CD14-positive monocyte (primary cell): ENCODE measurements at regions not wholly inside any gene's neighbourhood (a gene's known extent, or its start where the extent isn't known, plus 50 kb on each side); places are given as distances from the start of the nearest gene placed in this dataset.

Source experiments
- DNase-seq, 3 donors: peaks; one replicate each; pipeline ENCODE4 v3.0.0-alpha.2; 2011 to 2022
- H2AFZ ChIP-seq: 2 replicates; pipeline ENCODE4 v1.6.0; 2012; ENCODE audit warnings: mild to moderate bottlenecking, low read depth, low read length, inconsistent platforms; ENCODE audit not compliant: insufficient read depth, poor library complexity, severe bottlenecking
- H3K27ac ChIP-seq, 2 donors: 1 replicate in 1 of 2; 2 replicates in 1 of 2; pipeline ENCODE4 v1.5.1; 2012 to 2013; ENCODE audit warnings: low read length in 2 of 2, control low read depth in 1 of 2, inconsistent platforms in 1 of 2, low read depth in 1 of 2, mild to moderate bottlenecking in 1 of 2
- H3K27me3 ChIP-seq, 2 donors: one replicate each; pipeline versions ENCODE4 v1.6.0 to v1.6.1; 2011 to 2013; ENCODE audit warnings: low read length in 2 of 2; ENCODE audit not compliant: control insufficient read depth in 2 of 2, insufficient read depth in 2 of 2
- H3K36me3 ChIP-seq, 2 donors: replicated peaks in 1 of 2; 1 replicate in 1 of 2; 2 replicates in 1 of 2; pipeline versions ENCODE4 v1.5.1 to v1.6.1; 2012 to 2013; ENCODE audit warnings: low read length in 2 of 2, control low read depth in 1 of 2, inconsistent platforms in 1 of 2, mild to moderate bottlenecking in 1 of 2; ENCODE audit not compliant: insufficient read depth in 2 of 2, control insufficient read depth in 1 of 2
- H3K4me1 ChIP-seq, 2 donors: 1 replicate in 1 of 2; 2 replicates in 1 of 2; pipeline versions ENCODE4 v1.5.1 to v1.6.1; 2012 to 2013; ENCODE audit warnings: low read length in 2 of 2, control low read depth in 1 of 2, inconsistent platforms in 1 of 2, mild to moderate bottlenecking in 1 of 2, moderate library complexity in 1 of 2; ENCODE audit not compliant: insufficient read depth in 2 of 2, control insufficient read depth in 1 of 2
- H3K4me2 ChIP-seq: replicated peaks from 2 replicates; pipeline ENCODE3; 2012; ENCODE audit warnings: low read length, moderate library complexity, mild to moderate bottlenecking; ENCODE audit not compliant: poor library complexity, severe bottlenecking; ENCODE audit errors: extremely low read depth
- H3K4me3 ChIP-seq, 3 experiments: fragments of 200-600 bp in 1 of 3; sonication (generic) in 1 of 3; replicated peaks in 1 of 3; 1 replicate in 2 of 3; 2 replicates in 1 of 3; pipeline ENCODE4 v1.5.1; 2011 to 2013; ENCODE audit warnings: low read length in 3 of 3, mild to moderate bottlenecking in 3 of 3, control low read depth in 2 of 3, low read depth in 2 of 3, inconsistent platforms in 1 of 3, moderate library complexity in 1 of 3
- H3K79me2 ChIP-seq: 2 replicates; pipeline ENCODE4 v1.6.0; 2012; ENCODE audit warnings: mild to moderate bottlenecking, control low read depth, inconsistent platforms, low read length, moderate library complexity; ENCODE audit not compliant: insufficient read depth
- H3K9ac ChIP-seq: 2 replicates; pipeline ENCODE4 v1.6.0; 2017; ENCODE audit warnings: low read length, mild to moderate bottlenecking; ENCODE audit not compliant: insufficient read depth, poor library complexity, severe bottlenecking
- H3K9me3 ChIP-seq, 2 donors: replicated peaks in 1 of 2; 1 replicate in 1 of 2; 2 replicates in 1 of 2; pipeline versions ENCODE4 v1.5.1 to v1.6.1; 2012 to 2013; ENCODE audit warnings: low read length in 2 of 2, control low read depth in 1 of 2; ENCODE audit not compliant: control insufficient read depth in 1 of 2, insufficient read depth in 1 of 2
- H4K20me1 ChIP-seq: 2 replicates; pipeline ENCODE4 v1.6.0; 2012; ENCODE audit warnings: mild to moderate bottlenecking, low read length, control low read depth, moderate library complexity; ENCODE audit not compliant: insufficient read depth
- H3K27ac Mint-ChIP-seq, 7 donors: one replicate each; pipeline ENCODE4 v1.8.0; 2020; ENCODE audit warnings: mild to moderate bottlenecking in 7 of 7, mixed read lengths in 7 of 7, moderate library complexity in 6 of 7, inconsistent platforms in 2 of 7
- H3K27me3 Mint-ChIP-seq, 3 donors: one replicate each; pipeline ENCODE4 v1.8.0; 2021 to 2022; ENCODE audit warnings: low read depth in 3 of 3, mild to moderate bottlenecking in 3 of 3, mixed read lengths in 3 of 3, moderate library complexity in 3 of 3, inconsistent platforms in 1 of 3
- H3K36me3 Mint-ChIP-seq, 2 donors: one replicate each; pipeline ENCODE4 v1.8.0; 2020; ENCODE audit warnings: mixed read lengths in 2 of 2, inconsistent platforms in 1 of 2, mild to moderate bottlenecking in 1 of 2
- H3K4me1 Mint-ChIP-seq: one replicate; pipeline ENCODE4 v1.8.0; 2020; ENCODE audit warnings: mild to moderate bottlenecking, mixed read lengths
- H3K4me3 Mint-ChIP-seq, 2 donors: one replicate each; pipeline ENCODE4 v1.8.0; 2020; ENCODE audit warnings: mild to moderate bottlenecking in 2 of 2, mixed read lengths in 2 of 2, moderate library complexity in 1 of 2
- H3K9me3 Mint-ChIP-seq, 7 donors: one replicate each; pipeline ENCODE4 v1.8.0; 2020 to 2022; ENCODE audit warnings: mixed read lengths in 7 of 7, mild to moderate bottlenecking in 6 of 7, moderate library complexity in 6 of 7, inconsistent platforms in 2 of 7
- WGBS: methylation state at CpG from one replicate; pipeline ENCODE4 v1.1.5; 2013; ENCODE audit warnings: missing lambda C conversion rate; ENCODE audit not compliant: insufficient coverage; 5-methylcytosine and 5-hydroxymethylcytosine counted together
- intact Hi-C, 2 donors: fragments of 100-400 bp; cut with micrococcal nuclease; formaldehyde crosslinking; loops; one replicate each; pipeline versions ENCODE4 v1.15.0 to v1.15.1; 2023
- TF ChIP-seq, protein P1 (sequence below): fragments of 200-600 bp; IDR thresholded peaks from one replicate; pipeline ENCODE4 v1.8.0; 2022; ENCODE audit warnings: antibody characterized with exemption, mild to moderate bottlenecking

DNA sequence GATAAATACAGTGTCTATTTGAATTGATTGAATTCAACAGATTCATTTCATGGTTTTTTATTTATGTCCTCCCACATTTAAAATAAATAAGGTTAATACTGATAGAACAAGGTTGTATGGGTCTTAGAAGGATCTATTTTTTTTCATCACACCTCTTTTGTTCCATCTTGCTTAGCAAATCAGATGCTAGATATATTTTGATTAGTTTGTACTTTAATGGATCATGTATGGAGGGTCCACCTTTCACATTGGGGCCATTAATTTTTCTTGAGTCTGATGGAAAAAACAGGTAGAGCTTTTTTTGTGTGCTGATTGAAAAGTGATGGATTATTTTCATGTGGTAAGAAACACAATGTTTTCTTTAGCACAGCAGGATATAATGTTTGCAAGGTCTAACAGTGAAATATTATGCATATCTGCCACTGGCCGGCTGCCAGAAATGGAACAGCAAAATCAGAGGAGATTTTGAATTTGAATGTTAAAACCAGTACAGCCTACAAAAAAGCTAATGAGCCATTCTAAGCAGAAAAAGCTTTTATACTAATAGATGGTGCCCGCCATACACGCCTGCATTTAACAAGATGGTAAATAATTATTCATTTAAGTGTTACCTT, 188.1 kb upstream of the ETAA1 start:
- H3K4me3 Mint-ChIP-seq: no peak overlapping the region
- H3K9me3 Mint-ChIP-seq: no peaks in the 10 kb centered on the region
- Histone ChIP-seq H3K9ac (no peak overlapping the region), H3K4me2 (no peak overlapping the region), H3K9me3 (no peaks in the 10 kb centered on the region), H3K36me3 (no peaks in the 10 kb centered on the region), H3K27ac (no peak overlapping the region), H3K4me3 (no peak overlapping the region), H3K27me3 (no peaks in the 10 kb centered on the region), H2AFZ (no peak overlapping the region), H4K20me1 (no peaks in the 10 kb centered on the region), H3K79me2 (no peaks in the 10 kb centered on the region), H3K4me1 (no peaks in the 10 kb centered on the region)
- TF ChIP-seq, protein P1, sequence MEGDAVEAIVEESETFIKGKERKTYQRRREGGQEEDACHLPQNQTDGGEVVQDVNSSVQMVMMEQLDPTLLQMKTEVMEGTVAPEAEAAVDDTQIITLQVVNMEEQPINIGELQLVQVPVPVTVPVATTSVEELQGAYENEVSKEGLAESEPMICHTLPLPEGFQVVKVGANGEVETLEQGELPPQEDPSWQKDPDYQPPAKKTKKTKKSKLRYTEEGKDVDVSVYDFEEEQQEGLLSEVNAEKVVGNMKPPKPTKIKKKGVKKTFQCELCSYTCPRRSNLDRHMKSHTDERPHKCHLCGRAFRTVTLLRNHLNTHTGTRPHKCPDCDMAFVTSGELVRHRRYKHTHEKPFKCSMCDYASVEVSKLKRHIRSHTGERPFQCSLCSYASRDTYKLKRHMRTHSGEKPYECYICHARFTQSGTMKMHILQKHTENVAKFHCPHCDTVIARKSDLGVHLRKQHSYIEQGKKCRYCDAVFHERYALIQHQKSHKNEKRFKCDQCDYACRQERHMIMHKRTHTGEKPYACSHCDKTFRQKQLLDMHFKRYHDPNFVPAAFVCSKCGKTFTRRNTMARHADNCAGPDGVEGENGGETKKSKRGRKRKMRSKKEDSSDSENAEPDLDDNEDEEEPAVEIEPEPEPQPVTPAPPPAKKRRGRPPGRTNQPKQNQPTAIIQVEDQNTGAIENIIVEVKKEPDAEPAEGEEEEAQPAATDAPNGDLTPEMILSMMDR: no peak
- WGBS: no CpG with 5 or more reads among the region's 3 CpGs
- no peaks in the 10 kb centered on the region for H3K36me3 Mint-ChIP-seq
- H3K27me3 Mint-ChIP-seq: peaks cover 0 to 2% (median 0%) of the 10 kb centered on the region in 3 donors
- no peak for DNase-seq
- intact Hi-C loops: no loop called here
- no peaks in the 10 kb centered on the region for H3K4me1 Mint-ChIP-seq
- H3K27ac Mint-ChIP-seq: no peak overlapping the region

DNA sequence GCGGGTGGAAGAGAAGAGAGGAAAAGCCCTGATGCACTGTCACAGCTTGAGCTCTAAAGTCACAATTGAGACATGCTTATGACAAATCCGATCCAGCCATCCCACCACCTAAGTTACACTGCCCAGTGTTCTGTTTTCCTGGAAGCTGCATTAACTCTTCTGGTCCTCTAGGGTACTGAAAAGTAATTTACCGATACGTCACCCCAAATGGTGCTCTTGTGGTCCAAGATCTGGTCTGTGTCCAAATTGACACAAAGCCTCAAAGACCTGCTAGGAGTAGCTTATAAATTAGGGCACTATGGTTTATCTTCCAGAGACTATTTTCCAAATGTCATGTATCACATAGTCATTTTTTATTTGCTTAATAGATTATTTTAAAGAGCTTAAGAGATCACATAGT, 186.7 kb upstream of the ETAA1 start:
- Histone ChIP-seq H3K9ac (no peak overlapping the region), H3K4me3 (no peak overlapping the region), H3K9me3 (no peaks in the 10 kb centered on the region), H3K27ac (no peak overlapping the region), H2AFZ (no peak overlapping the region), H4K20me1 (no peaks in the 10 kb centered on the region), H3K27me3 (no peaks in the 10 kb centered on the region), H3K4me2 (no peak overlapping the region), H3K79me2 (no peaks in the 10 kb centered on the region), H3K4me1 (no peaks in the 10 kb centered on the region), H3K36me3 (no peaks in the 10 kb centered on the region)
- Mint-ChIP-seq H3K27ac (no peak overlapping the region), H3K36me3 (no peaks in the 10 kb centered on the region), H3K4me1 (no peaks in the 10 kb centered on the region), H3K4me3 (no peak overlapping the region), H3K9me3 (no peaks in the 10 kb centered on the region), H3K27me3 (peaks cover 0 to 4% (median 0%) of the 10 kb centered on the region in 3 donors)
- TF ChIP-seq, protein P1: no peak
- no CpG with 5 or more reads among the region's 4 CpGs for WGBS
- no peak for DNase-seq
- intact Hi-C loops: no loop called here
